ENCODE measurements at regions not wholly inside any gene's neighbourhood (a gene's known extent, or its start where the extent isn't known, plus 50 kb on each side); places are given as distances from the start of the nearest gene placed in this dataset.

DNA sequence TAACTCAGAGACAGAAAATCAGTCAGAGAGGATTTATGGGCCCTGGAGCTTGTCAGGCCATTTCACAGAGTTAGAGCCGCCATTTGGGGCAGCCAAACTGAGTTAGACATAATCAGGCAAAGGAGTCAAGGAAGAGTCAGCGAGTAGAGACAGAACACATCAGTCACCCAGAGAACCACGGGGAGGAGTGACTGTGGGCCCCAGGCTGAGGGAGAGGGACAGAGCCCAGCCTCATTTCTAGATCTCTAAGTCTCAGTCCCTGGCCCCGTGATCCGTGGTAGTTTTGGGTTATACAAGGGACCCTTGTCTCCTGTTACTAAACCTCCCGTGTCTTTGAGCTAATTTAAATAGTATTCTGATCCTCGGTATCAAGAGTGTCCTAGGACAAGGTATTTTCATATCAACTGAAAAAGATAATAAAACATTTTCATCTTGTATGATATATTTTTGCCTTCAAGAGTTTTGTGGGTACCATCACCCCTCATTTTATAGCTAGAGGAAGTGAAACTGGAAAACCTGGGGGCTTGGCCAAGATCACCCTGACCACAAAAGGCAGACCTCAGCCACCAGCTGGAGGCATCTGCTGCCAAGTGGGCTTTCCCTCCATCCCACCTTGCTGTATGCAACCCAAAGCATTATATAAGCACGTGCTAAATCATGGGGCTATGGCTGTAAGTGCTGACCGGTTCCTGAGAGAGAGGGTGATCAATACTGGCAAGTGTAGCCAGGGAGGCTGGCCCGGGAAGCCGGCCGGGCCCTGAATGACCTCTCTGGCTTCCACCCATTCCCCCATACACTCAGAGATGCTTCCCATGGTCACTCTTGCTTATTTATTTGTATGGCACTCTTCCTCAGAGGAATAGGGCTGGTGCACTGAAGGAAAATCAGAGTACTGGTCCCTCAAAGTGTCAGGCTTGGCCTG lies 204.1 kb downstream of the BCOR start:
- no peak for DNase-seq (ENCODE audit: low read depth, low spot score)
- no peak overlapping the region for H2AFZ ChIP-seq (ENCODE audit: low read depth, low read length, poor library complexity, severe bottlenecking)
- no peaks in the 10 kb centered on the region for H4K20me1 ChIP-seq (ENCODE audit: insufficient read depth)
- no peak for ATAC-seq
- no peaks in the 10 kb centered on the region for H3K9me3 ChIP-seq (ENCODE audit: control insufficient read depth in 1 of 2, insufficient read depth in 1 of 2, low read depth in 1 of 2, low read length in 2 of 2)
- BruUV-seq (replicated peaks) = no TSS peak
- RAD21 ChIA-PET (ENCODE audit: low non-redundant PET in 1 of 2, low total read pairs in 2 of 2, uncharacterized antibody in 2 of 2, unreplicated experiment in 2 of 2) = no interaction called here
- TF ChIP-seq, protein P1, sequence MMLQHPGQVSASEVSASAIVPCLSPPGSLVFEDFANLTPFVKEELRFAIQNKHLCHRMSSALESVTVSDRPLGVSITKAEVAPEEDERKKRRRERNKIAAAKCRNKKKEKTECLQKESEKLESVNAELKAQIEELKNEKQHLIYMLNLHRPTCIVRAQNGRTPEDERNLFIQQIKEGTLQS (IDR thresholded peaks at IDR 0.05) = no peak
- TF ChIP-seq EZH2phosphoT487 (IDR thresholded peaks at IDR 0.05; ENCODE audit: borderline replicate concordance) = no peak
- TF ChIP-seq ZNF274 (IDR thresholded peaks at IDR 0.05; ENCODE audit: low read depth, low read length) = no peak
- TF ChIP-seq SIN3A (IDR thresholded peaks at IDR 0.05; ENCODE audit: low read depth) = no peak
- TF ChIP-seq ZFX (IDR thresholded peaks at IDR 0.05) = no peak
- TF ChIP-seq TCF7L2 (IDR thresholded peaks at IDR 0.05; ENCODE audit: borderline replicate concordance, extremely low read depth, insufficient read depth, insufficient read length) = no peak
- TF ChIP-seq CEBPB (IDR thresholded peaks at IDR 0.05; ENCODE audit: low read depth) = no peak
- TF ChIP-seq ELF1 (IDR thresholded peaks at IDR 0.05; ENCODE audit: borderline replicate concordance, low read depth) = no peak
- no peak overlapping the region for H3K9ac ChIP-seq (ENCODE audit: low read length)
- H3K4me1 ChIP-seq (ENCODE audit: control insufficient read depth in 1 of 2, insufficient read depth in 2 of 2, low read length in 2 of 2) = peaks cover 0 to 19% of the 10 kb centered on the region in 2 experiments; a peak in 3 of 4 replicates
- H3K79me2 ChIP-seq (ENCODE audit: insufficient read depth, low read length) = no peaks in the 10 kb centered on the region
- H3K27me3 ChIP-seq (ENCODE audit: insufficient read depth, low read length) = no peaks in the 10 kb centered on the region
- CTCF ChIA-PET = no interaction called here
- POLR2A ChIA-PET = no interaction called here
- no peaks in the 10 kb centered on the region for H3K36me3 ChIP-seq (ENCODE audit: control insufficient read depth in 1 of 2, insufficient read depth in 2 of 2, low read length in 2 of 2)
- intact Hi-C loops (cut with micrococcal nuclease) = no loop called here
- H3K9me2 ChIP-seq (ENCODE audit: insufficient read depth) = no peaks in the 10 kb centered on the region
- no peak overlapping the region for H3K27ac ChIP-seq (ENCODE audit: low read depth, low read length)
- H3K4me2 ChIP-seq (ENCODE audit: low read length) = no peak overlapping the region
- no peak overlapping the region for H3K4me3 ChIP-seq (replicated peaks in 1 of 2; ENCODE audit: low read depth in 1 of 2, low read length in 2 of 2)

DNA sequence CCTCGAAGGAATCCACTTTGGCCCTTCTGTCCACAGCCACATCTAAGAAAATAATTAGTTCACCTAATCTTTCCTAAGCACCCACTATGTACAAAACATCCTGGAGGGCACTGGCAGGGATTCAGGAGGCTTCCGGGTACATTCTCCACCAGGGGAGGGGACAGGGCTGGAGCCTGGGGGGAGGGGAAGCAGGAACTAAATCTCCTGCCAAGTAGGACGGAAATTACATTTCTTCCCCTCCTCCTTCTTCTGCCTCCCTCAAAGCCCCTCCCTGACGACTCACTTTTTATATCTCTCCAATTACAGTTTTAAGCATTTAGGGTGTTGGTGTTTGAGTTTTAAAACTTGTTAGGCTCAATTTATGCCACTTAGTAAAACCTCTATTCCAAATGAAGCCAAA lies 203.1 kb downstream of the BCOR start:
- ChIA-PET RAD21 (ENCODE audit: low non-redundant PET in 1 of 2, low total read pairs in 2 of 2, uncharacterized antibody in 2 of 2, unreplicated experiment in 2 of 2) (no interaction called here), CTCF (no interaction called here), POLR2A (no interaction called here)
- Histone ChIP-seq H3K9ac (ENCODE audit: low read length) (no peak overlapping the region), H3K9me2 (ENCODE audit: insufficient read depth) (no peaks in the 10 kb centered on the region), H3K4me2 (ENCODE audit: low read length) (no peak overlapping the region), H3K36me3 (ENCODE audit: control insufficient read depth in 1 of 2, insufficient read depth in 2 of 2, low read length in 2 of 2) (no peaks in the 10 kb centered on the region), H4K20me1 (ENCODE audit: insufficient read depth) (no peaks in the 10 kb centered on the region), H3K9me3 (ENCODE audit: control insufficient read depth in 1 of 2, insufficient read depth in 1 of 2, low read depth in 1 of 2, low read length in 2 of 2) (no peaks in the 10 kb centered on the region), H3K4me1 (ENCODE audit: control insufficient read depth in 1 of 2, insufficient read depth in 2 of 2, low read length in 2 of 2) (peaks cover 0 to 19% of the 10 kb centered on the region in 2 experiments; a peak in 3 of 4 replicates), H3K27me3 (ENCODE audit: insufficient read depth, low read length) (no peaks in the 10 kb centered on the region), H2AFZ (ENCODE audit: low read depth, low read length, poor library complexity, severe bottlenecking) (no peak overlapping the region), H3K4me3 (replicated peaks in 1 of 2; ENCODE audit: low read depth in 1 of 2, low read length in 2 of 2) (no peak overlapping the region), H3K79me2 (ENCODE audit: insufficient read depth, low read length) (no peaks in the 10 kb centered on the region), H3K27ac (ENCODE audit: low read depth, low read length) (no peak overlapping the region; the same call in 1 of the 2 replicates)
- DNase-seq (ENCODE audit: low read depth, low spot score) (no peak), ATAC-seq (no peak)
- BruUV-seq (replicated peaks) = no TSS peak
- intact Hi-C loops (cut with micrococcal nuclease) = no loop called here
- TF ChIP-seq ZNF274 (IDR thresholded peaks at IDR 0.05; ENCODE audit: low read depth, low read length) (no peak), EGR1 (IDR thresholded peaks at IDR 0.05; ENCODE audit: low read depth) (no peak), SIN3A (IDR thresholded peaks at IDR 0.05; ENCODE audit: low read depth) (no peak), JUND (IDR thresholded peaks at IDR 0.05) (no peak), EZH2 (IDR thresholded peaks at IDR 0.05) (no peak), ELF1 (IDR thresholded peaks at IDR 0.05; ENCODE audit: borderline replicate concordance, low read depth) (no peak), SP1 (IDR thresholded peaks at IDR 0.05; ENCODE audit: low read depth) (no peak), ZFX (IDR thresholded peaks at IDR 0.05) (no peak)
- TF ChIP-seq, protein P2, sequence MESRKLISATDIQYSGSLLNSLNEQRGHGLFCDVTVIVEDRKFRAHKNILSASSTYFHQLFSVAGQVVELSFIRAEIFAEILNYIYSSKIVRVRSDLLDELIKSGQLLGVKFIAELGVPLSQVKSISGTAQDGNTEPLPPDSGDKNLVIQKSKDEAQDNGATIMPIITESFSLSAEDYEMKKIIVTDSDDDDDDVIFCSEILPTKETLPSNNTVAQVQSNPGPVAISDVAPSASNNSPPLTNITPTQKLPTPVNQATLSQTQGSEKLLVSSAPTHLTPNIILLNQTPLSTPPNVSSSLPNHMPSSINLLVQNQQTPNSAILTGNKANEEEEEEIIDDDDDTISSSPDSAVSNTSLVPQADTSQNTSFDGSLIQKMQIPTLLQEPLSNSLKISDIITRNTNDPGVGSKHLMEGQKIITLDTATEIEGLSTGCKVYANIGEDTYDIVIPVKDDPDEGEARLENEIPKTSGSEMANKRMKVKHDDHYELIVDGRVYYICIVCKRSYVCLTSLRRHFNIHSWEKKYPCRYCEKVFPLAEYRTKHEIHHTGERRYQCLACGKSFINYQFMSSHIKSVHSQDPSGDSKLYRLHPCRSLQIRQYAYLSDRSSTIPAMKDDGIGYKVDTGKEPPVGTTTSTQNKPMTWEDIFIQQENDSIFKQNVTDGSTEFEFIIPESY (IDR thresholded peaks at IDR 0.05; ENCODE audit: extremely low read depth, insufficient replicate concordance, low read length) = no peak

Measured in HCT116 (cell line).